DND-41 (cell line): ENCODE measurements at regions not wholly inside any gene's neighbourhood (a gene's known extent, or its start where the extent isn't known, plus 50 kb on each side); places are given as distances from the start of the nearest gene placed in this dataset.

Experiments used
- EZH2 ChIP-seq: IDR thresholded peaks from 3 replicates; pipeline ENCODE4 v1.6.1; 2012; ENCODE audit warnings: borderline replicate concordance, low read depth, mild to moderate bottlenecking, moderate library complexity, low read length, inconsistent platforms; ENCODE audit not compliant: severe bottlenecking
- TF ChIP-seq, protein P1 (sequence below): IDR thresholded peaks from 2 replicates; pipeline ENCODE4 v1.5.1; 2012; ENCODE audit warnings: borderline replicate concordance, low read length, moderate library complexity, mild to moderate bottlenecking; ENCODE audit not compliant: poor library complexity, severe bottlenecking; ENCODE audit errors: extremely low read depth

DNA sequence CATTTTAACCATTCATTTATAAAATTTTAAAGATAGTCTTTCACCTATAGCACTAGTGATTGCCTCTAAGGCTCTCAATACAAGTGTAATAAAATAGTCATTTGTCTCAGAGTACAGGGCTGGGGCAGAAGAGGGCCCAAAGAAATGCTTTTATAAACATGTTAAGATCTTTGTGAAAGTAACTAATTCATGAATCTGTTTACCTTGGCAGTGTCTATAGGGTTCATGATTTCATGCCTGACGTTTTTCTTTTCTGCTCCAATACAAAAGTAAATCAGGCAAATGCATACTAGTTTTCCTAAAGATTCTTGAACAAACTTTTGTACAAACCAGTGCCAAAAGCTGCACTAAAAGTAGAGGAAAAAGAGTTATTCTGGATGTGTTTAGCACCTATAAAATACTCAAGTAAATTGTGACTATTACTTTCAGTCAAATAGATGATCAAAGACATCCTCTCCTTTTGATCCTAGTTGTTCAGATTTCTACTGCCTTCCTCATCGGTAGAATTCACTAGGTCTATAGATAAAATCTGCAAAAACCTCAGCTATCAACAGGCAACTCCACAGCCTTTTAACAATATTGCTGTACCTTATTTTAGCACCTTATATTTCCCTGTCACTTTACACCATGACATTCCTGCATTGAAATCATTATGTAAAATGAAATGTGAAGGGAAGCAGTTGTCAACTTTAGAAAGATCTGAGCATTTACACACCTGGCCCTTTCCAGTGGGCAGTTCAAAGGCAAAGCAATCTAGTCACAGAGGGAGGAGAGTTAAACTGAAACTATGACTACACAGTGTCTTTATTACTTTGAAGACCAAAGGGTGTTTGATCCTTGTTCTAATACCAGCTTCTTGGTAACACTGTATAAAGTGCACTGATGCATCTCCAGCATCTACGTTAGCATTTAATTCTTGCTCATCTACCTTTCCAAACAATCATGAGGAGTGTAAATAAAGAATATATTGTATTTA lies 100.0 kb upstream of the MED13 start:
- TF ChIP-seq, protein P1, sequence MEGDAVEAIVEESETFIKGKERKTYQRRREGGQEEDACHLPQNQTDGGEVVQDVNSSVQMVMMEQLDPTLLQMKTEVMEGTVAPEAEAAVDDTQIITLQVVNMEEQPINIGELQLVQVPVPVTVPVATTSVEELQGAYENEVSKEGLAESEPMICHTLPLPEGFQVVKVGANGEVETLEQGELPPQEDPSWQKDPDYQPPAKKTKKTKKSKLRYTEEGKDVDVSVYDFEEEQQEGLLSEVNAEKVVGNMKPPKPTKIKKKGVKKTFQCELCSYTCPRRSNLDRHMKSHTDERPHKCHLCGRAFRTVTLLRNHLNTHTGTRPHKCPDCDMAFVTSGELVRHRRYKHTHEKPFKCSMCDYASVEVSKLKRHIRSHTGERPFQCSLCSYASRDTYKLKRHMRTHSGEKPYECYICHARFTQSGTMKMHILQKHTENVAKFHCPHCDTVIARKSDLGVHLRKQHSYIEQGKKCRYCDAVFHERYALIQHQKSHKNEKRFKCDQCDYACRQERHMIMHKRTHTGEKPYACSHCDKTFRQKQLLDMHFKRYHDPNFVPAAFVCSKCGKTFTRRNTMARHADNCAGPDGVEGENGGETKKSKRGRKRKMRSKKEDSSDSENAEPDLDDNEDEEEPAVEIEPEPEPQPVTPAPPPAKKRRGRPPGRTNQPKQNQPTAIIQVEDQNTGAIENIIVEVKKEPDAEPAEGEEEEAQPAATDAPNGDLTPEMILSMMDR: no peak
- TF ChIP-seq EZH2: no peak
